Heart right ventricle (tissue), 16 donors: ENCODE measurements at regions not wholly inside any gene's neighbourhood (a gene's known extent, or its start where the extent isn't known, plus 50 kb on each side); places are given as distances from the start of the nearest gene placed in this dataset.

Experiments used
- ATAC-seq, 8 donors: fragments of 200-7000 bp; cut with Tn5 transposase; one replicate each; pipeline ENCODE4 v1.9.1; 2020; ENCODE audit warnings: mild to moderate bottlenecking in 8 of 8, moderate library complexity in 8 of 8, moderate number of reproducible peaks in 1 of 8
- DNase-seq, 2 donors: peaks; one replicate each; pipeline ENCODE4 v3.0.0-alpha.2; 2020
- H3K27ac ChIP-seq, 10 donors: fragments of 200-600 bp; sonication (generic) in 2 of 10; one replicate each; pipeline versions ENCODE4 v1.5.0 to v1.8.0; 2020 to 2022; ENCODE audit warnings: mild to moderate bottlenecking in 3 of 10
- H3K27me3 ChIP-seq, 7 donors: fragments of 200-600 bp; one replicate each; pipeline ENCODE4 v1.8.0; 2021 to 2022; ENCODE audit warnings: mild to moderate bottlenecking in 2 of 7
- H3K36me3 ChIP-seq, 9 donors: fragments of 200-600 bp; sonication (generic) in 1 of 9; one replicate each; pipeline versions ENCODE4 v1.5.0 to v1.8.0; 2020 to 2022; ENCODE audit warnings: mild to moderate bottlenecking in 2 of 9
- H3K4me1 ChIP-seq, 9 donors: fragments of 200-600 bp; sonication (generic) in 1 of 9; one replicate each; pipeline versions ENCODE4 v1.5.0 to v1.8.0; 2020 to 2022; ENCODE audit warnings: mild to moderate bottlenecking in 4 of 9
- H3K4me3 ChIP-seq, 10 donors: fragments of 200-600 bp; sonication (generic) in 2 of 10; one replicate each; pipeline versions ENCODE4 v1.5.0 to v1.8.0; 2020 to 2022; ENCODE audit warnings: mild to moderate bottlenecking in 7 of 10, moderate library complexity in 2 of 10
- H3K9me3 ChIP-seq, 11 donors: fragments of 200-600 bp in 10 of 11; sonication (generic) in 2 of 11; one replicate each; pipeline versions ENCODE4 v1.5.0 to v1.8.0; 2013 to 2022; ENCODE audit warnings: mild to moderate bottlenecking in 2 of 11, control low read depth in 1 of 11, moderate library complexity in 1 of 11
- CTCF ChIP-seq, 9 donors: fragments of 200-600 bp; sonication (generic) in 2 of 9; IDR thresholded peaks; one replicate each; pipeline versions ENCODE4 v1.5.0 to v1.8.0; 2021 to 2022; ENCODE audit warnings: antibody characterized with exemption in 9 of 9, mild to moderate bottlenecking in 5 of 9, moderate library complexity in 1 of 9
- WGBS, 2 donors: extraction: QIAGEN DNeasy Blood & Tissue Kit; methylation state at CpG; one replicate each; pipeline ENCODE4 v1.1.7; 2013; ENCODE audit warnings: inconsistent platforms in 1 of 2; 5-methylcytosine and 5-hydroxymethylcytosine counted together
- intact Hi-C, 10 donors: fragments of 100-400 bp; cut with DNase I; formaldehyde crosslinking; loops; one replicate each; pipeline versions ENCODE4 v1.11.1 to v1.14.2; 2022
- donor health status: Arrhythmogenic right ventricular cardiomyopathy.
- donor health status: ischemic (EF 13 %, LVEDD 7.1; RV severe dilation, severe dysfunction).
- donor health status: healthy with polysubstance abuse.
- donor health status: DM: no; HTN: yes; CAD: no.
- donor health status: DM: no; HTN: no; CAD: no.
- donor health status: ischemic (EF 25% LVEDD 6.9; RV normal size, moderate dysfunction).
- donor health status: ischemic (EF 25% LVEDD 5.7; RV mildly dilated, moderate dysfunction).
- donor health status: healthy.
- donor health status: DM: yes; HTN: yes; CAD: no.
- donor health status: Ischemic cardiomyopathy.
- donor health status: ischemic (EF 35%, LVEDD 5.7; RV mildly dilated, moderate dysfunction).
- donor health status: nonischemic (EF 11% LVEDD 7.7; RV severe dilation, severe dysfunction).
- donor health status: DM: yes; HTN: yes; CAD: no.
- donor health status: PGD.
- donor health status: ischemic (EF 29% LVEDD 5.4; RV normal size, mild dysfunction).
- donor health status: nonischemic (EF 23%, LVEDD 6.1; RV moderate dilation, normal function).

- WGBS, 2 donors = 96 to 97% methylated on average over 5 of the region's 5 CpGs
- Histone ChIP-seq H3K9me3 (no peaks in the 10 kb centered on the region), H3K36me3 (no peaks in the 10 kb centered on the region), H3K27ac (no peak overlapping the region), H3K27me3 (no peaks in the 10 kb centered on the region), H3K4me3 (no peak overlapping the region), H3K4me1 (no peaks in the 10 kb centered on the region)
- DNase-seq (no peak), ATAC-seq (no peak)
- TF ChIP-seq CTCF (IDR thresholded peaks at IDR 0.05) = no peak
- intact Hi-C loops = no loop called here
These were observed 1665.8 kb upstream of the FLRT2 start for GRCh38 chr14:83864106-83864505.

- DNase-seq (no peak), ATAC-seq (no peak)
- TF ChIP-seq CTCF (IDR thresholded peaks at IDR 0.05) = no peak
- H3K4me1 ChIP-seq = no peaks in the 10 kb centered on the region
- H3K36me3 ChIP-seq = no peaks in the 10 kb centered on the region
- 61 to 66% methylated on average over 5 of the region's 5 CpGs for WGBS, 2 donors
- no peak overlapping the region for H3K4me3 ChIP-seq
- no peaks in the 10 kb centered on the region for H3K9me3 ChIP-seq
- H3K27me3 ChIP-seq = no peaks in the 10 kb centered on the region
- intact Hi-C loops = no loop called here
- H3K27ac ChIP-seq = no peak overlapping the region
These were observed 1662.2 kb upstream of the FLRT2 start for GRCh38 chr14:83867566-83868225.

GRCh38 chr14:83870546-83871270 lies 1659.2 kb upstream of the FLRT2 start:
- H3K36me3 ChIP-seq = no peaks in the 10 kb centered on the region
- intact Hi-C loops = no loop called here
- no peak overlapping the region for H3K4me3 ChIP-seq
- H3K27me3 ChIP-seq = no peaks in the 10 kb centered on the region
- no peak for TF ChIP-seq CTCF (IDR thresholded peaks at IDR 0.05)
- no peaks in the 10 kb centered on the region for H3K4me1 ChIP-seq
- no peak for DNase-seq
- 63 to 70% methylated on average over 2 of the region's 2 CpGs for WGBS, 2 donors
- no peak for ATAC-seq
- H3K27ac ChIP-seq = no peak overlapping the region
- no peaks in the 10 kb centered on the region for H3K9me3 ChIP-seq

GRCh38 chr14:83873669-83874068 lies 1656.3 kb upstream of the FLRT2 start:
- WGBS, 2 donors = 48 to 60% methylated on average over 3 of the region's 3 CpGs
- Histone ChIP-seq H3K4me3 (no peak overlapping the region), H3K9me3 (no peaks in the 10 kb centered on the region), H3K27me3 (no peaks in the 10 kb centered on the region), H3K36me3 (no peaks in the 10 kb centered on the region), H3K27ac (no peak overlapping the region), H3K4me1 (no peaks in the 10 kb centered on the region)
- intact Hi-C loops = no loop called here
- ATAC-seq (no peak), DNase-seq (no peak)
- no peak for TF ChIP-seq CTCF (IDR thresholded peaks at IDR 0.05)
